T-helper 9 cell (primary cell): ENCODE measurements at regions not wholly inside any gene's neighbourhood (a gene's known extent, or its start where the extent isn't known, plus 50 kb on each side); places are given as distances from the start of the nearest gene placed in this dataset.
"Not testable (repeated sequence)": the region's sequence is repeated elsewhere in the genome, so short reads cannot be mapped to it uniquely, and the experiment has no call there.

Source experiments
- DNase-seq: peaks from one replicate; pipeline ENCODE4 v3.0.0-alpha.2; 2020

DNA sequence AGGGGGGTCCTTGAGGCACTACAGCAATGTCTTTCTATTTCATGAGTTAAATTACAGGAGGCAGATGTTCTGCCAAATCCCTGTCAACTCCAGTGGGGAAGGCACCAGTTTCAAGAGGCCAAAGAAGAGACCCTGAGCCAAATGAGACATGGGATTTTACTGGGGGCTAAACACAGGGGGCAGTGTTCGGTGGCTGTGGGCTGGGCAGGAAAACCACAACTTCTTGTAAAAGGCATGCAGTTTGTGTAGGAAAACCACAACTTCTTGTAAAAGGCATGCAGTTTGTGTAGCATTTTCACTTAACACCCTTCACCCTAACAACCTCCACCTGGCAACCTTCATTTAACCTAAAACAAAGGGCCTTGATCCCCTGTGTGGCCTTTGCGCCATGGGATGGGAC lies 61.0 kb downstream of the POLR2M start:
- DNase-seq, result no peak

DNA sequence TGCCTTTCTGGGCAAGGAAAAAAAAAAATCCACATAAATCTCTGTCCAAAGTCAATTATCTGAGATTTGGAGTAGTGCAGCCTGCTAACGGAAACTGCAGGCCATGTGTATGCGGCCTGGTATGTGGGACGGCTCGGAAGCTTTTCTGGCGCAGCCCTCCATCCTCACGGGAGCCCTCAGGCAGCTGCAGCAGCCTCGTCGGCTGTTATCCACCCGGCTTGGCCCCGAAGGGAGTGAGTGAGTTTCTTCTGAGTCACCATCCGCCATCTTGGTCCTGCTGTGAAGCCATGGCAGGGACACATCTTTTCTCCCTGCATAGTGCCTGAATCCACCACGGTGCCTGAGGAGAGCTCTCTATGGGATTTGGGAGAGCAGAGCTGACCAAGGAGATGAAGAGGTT lies 62.8 kb downstream of the POLR2M start:
- no peak for DNase-seq

DNA sequence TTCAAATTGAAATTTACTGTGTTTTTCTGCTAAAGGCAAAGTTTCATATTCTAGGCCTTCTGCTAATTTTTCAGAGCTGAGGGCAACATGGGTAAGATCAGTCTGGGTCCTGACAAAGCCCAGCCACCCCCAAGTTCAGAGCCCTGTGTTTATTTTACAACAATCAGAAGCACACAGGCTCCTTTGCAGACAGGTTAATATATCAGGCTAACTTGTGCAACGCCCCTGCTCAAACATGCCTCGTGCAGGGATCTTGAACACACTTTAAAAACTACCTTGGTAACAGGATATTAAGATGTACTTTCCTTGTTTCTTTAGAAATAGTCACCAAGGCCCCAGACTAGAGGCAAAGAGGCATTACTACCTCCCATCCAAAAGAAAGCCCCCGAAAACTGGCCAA lies 64.0 kb downstream of the POLR2M start:
- DNase-seq, result no peak

DNA sequence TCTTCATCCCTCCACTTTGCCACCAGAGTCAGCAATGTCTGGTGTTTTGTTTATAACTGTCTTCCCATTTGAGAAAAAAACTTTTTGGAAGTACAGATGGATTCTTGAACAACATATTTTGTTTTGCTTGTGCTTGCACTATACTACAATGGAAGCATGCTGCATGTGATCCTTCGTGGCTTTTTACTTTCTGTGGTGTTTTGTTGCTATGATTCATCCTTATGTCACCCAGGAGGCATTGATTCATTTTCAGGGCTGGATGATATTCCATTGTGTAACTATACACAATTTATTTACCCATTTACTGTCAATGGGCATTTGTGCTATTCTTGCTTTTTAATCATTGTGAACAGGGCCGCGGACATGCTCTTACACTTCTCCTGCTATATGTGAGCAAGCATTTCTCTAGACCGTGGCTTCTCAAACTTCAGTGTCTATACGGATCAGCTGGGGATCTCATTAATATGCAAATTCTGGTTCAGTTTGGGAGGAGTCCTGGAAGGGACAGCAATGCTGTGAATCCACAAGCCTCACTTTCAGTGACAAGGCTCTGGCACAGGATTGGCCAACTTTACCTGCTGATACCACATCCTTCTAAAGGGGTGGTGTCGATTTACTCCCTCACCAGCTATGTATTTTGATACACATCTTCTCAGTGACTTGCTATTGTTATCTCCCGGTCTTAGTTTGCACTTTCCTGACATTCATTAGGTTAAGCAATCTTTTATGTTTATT lies 65.9 kb downstream of the POLR2M start:
- no peak for DNase-seq

DNA sequence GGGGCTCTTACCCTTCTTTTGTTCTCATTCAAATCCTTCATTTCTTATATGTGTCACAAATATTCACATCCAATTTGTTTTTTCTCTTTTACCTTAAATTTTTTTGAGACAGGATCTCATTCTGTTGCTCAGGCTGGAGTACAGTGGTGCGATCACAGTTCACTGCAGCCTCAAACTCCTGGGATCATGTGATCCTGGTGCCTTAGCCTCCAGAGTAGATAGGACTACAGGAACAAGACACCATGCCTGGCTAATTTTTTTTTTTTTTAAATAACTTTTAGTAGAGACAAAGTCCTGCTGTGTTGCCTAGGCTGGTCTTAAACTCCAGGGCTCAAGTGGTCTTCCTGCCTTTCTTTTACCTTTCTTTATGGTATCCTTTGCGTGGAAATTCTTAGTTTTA lies 66.5 kb downstream of the POLR2M start:
- DNase-seq, result no peak

DNA sequence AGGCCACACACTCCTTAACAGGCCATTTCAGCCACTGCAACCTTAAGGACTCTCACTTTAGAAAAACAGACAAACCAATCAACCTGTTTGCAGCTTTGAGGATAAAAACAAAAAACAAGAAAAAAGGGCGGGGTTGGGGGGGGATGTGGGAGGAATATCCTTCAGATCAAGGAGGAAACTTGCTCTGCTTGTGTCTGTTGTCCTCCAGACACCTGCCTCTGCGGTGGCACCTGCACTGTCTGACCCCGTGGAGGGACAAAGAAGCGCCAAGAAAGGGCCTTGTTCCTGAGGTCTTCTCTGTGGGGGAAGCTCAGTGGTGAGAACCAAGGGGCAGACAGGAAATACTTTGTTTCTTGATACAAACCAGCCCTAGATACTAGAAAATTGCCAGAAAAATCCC lies 70.5 kb downstream of the POLR2M start:
- DNase-seq, result no peak

DNA sequence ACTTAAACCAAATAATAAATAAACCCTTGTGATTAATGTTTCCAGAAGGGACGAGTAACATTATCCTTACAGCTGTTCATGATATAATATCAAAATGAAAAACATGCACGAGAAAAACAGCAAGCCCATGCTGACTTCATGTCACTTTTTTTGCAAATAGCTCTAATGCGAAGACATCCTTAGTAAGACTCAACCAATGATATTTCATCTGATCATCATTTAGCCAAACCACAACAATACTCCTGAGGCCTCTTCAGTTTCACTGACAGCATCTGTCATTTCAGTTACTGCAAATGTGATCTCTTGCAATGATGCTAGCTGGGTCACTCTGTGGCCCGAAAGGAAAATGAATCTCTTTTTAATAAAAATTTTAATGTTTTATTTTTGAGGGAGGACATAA lies 74.0 kb downstream of the POLR2M start:
- no peak for DNase-seq

DNA sequence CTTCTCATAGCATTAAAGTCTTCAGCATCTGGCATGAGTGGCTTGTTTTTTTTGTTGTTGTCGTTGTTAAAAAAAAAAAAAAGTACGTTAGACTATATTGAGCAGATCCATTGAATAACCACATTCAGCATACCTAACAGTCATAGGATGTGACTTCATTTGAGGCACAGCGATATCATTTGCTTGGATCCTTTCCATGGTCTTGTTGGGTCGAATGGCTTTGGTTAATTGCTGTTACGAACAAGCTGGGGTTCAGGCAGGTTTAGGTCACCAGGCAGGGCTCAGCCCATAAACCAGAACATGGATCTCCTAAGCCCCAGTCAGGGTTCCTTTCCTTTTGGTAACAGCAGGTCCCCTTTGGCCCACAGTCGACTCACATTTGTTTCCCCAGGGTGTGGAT lies 76.2 kb downstream of the POLR2M start:
- no peak for DNase-seq

DNA sequence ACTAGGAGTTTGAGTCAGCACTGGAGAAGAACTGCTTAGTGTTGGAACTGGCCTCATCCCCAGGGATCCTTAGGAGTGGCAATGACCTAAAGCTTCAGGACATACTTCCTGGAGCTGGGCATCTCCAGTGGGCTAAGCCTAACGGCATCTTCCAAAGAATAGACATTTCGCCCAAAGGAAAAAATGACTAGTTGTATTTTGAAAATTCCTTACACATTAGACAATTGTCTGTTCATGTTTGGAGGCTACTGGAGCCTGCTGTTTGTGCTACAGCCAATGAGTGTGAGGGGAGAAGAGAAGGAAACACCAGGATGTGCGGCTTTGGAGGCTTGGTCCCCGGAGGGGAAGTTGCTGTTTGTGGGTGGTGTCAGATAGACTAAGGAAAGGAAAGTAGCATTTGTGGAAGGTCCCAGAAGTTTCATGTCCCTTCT lies 77.6 kb downstream of the POLR2M start:
- no peak for DNase-seq

DNA sequence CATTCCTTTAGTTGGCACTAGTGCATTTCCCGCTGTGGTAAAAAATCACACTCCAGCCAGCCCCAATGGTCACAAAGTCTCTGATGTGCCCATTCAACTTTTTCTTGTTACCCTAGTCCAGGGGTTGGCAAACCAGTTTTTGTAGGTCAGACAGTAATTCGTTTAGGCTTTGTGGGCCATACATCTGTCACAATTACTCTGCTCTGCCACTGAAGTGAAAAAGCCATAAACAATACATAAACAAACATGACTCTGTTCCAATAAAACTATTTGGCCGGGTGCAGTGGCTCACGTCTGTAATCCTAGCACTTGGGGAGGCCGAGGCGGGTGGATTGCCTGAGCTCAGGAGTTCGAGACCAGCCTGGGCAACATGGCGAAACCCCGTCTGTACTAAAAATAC lies 78.5 kb downstream of the POLR2M start:
- DNase-seq, result no peak

DNA sequence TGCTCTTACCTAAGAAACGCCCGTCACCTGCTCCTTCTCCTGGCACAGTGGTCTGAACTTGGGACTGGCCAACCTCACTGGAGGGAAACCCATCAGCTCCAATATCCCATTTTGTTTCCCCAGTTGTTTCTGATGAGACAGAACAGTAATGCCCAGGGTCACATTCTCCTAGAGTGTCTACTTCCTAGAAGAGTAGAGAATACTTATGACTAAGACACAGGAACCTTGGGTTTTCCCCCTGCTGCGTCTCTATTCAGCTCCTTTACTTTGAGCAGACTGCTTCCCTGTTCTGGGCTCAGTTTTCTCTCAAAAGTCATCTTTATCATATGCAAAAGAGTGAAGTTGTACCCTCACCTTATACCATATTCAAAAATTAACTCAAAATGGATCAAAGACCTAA lies 79.4 kb downstream of the POLR2M start:
- no peak for DNase-seq

DNA sequence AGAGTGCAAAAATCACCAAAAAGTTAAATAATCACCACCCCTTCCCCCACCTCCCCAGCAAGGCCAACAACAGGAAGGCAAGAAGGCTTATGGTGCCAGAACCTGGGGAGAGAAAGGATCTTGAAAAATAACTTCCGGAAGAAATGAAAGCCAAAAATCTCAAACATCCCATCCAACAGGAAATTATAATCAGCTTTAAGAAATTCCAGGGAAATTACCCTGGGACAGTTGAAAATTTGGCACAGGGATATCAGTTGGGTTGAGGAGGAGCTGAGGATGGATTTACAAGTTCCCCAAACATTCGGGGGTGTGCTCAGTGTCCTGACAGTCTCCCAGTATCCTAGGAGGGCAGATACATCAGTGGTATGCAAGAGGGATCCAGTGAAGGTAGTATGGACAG lies 82.7 kb downstream of the POLR2M start:
- no peak for DNase-seq

DNA sequence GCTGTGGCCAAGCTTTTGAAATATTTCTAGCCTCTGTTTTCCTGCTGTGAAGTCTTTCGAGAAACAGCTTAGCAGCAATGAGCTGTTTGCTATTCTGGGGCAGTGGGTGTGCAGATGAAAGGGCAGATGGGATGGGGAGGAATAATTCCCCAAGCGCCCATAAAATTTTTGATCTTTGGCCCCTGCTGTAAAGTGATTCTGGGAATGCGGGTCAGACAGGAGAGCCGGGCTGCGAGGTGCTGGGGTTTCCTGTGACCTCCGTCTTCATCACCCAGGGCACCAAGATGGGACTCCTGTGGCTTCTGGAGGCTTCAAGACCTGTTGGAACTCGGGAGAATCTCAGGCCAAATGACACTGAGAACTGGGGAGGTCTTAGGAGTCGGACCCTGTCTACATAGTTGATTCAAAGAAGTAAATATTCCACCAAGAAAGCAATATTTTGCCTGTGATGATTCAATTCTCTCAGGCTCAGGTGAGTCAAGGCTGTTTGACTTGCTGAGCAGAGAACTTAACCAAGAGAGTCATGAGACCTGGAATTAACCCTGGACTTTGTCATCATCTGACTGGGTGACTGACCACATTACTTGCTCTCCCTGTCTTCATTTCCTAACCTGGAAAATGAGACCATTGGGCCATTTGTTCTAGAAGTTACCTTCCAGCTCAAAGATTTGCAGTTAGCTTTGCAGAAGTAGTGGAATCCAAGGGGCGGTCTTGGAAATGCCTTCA lies 86.4 kb downstream of the POLR2M start:
- no peak for DNase-seq

DNA sequence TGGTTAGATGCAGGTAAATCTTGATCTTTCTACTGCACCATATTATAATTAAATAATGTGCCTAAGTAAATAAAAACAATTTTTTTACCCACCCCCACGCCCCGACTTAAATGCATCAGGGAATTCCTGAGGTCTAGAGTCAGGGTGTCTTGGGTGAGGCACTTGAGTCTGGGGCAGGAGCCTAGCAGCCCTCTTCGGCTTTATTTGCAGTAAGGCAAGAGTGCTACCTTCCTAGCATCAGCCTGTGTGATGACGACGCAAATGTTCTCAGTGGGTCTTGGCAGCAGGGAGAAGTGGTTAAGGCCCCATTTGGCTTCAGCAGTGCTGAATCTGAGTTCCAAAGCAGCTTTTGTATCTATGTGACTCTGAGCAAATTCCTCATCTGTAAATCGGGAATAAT lies 88.7 kb downstream of the POLR2M start:
- DNase-seq, result no peak

DNA sequence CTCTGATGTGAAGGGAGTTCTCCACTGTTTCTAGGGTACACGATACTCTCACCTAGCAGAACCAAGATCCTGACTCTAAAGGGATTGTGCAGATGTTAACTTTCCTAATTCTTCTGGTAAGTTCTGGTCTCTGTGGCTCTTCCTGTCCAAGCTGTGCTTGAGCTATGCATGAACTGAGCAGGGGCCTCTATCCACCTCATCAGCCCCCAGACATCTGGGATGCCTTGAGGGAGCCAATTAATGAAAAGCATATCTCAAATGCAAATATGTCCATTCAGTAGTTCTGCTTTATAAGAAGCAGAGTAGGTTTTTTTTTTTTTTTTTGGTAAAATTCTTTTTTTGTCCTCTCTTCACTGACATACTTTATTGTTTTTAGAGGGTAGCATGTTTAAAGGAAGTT lies 89.6 kb downstream of the POLR2M start:
- DNase-seq, result no peak

DNA sequence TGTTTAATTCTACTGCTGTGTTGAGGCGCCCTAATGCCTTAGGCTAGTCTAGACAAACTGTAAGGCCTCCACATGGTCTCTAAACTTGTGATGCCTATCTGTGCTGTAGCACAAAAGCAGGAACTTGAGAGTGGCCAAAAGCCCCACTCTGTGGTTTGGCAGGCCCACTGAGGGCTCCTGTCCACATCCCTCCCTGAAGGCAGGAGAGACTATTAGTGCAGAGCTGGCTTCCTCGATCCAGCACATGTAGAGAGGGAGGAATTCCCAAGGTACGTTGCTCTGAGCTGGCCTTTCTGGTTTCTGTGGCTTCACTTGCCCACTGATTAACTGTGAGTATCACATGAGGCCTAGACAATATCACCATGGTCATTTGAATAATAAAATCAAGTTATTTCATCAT lies 90.6 kb downstream of the POLR2M start:
- no peak for DNase-seq

DNA sequence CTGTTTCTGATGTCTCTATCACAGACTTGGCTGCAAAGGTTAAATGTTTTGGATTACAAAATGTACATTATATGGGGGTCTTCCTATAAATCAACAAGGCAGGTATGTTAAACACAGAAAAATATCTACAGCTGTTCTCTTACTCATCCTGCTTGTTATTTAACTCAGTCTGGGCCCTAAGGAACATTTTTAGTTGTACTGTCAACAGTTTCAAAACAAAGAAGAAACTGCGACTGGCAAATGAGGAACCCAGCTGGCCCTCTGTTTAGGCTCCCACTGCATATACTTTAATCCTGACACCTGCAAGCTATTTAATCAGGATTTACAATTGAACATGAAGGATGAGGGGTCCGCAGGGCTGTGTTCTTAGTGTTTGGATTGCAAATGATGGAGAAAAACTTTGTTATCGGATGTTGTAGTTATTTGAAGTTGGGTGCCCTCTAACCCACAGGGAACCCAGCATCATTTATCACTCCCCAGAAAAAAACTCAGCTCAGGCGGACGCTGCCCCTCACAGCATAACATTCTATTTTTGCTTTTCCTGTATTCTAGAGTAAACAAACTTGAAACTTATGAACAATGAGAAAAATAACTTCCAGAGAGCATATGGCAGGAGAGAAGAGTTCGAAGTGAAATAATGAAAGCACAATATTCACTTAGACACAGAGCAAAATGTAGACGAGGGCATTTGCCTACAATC lies 91.2 kb downstream of the POLR2M start:
- DNase-seq, result no peak

DNA sequence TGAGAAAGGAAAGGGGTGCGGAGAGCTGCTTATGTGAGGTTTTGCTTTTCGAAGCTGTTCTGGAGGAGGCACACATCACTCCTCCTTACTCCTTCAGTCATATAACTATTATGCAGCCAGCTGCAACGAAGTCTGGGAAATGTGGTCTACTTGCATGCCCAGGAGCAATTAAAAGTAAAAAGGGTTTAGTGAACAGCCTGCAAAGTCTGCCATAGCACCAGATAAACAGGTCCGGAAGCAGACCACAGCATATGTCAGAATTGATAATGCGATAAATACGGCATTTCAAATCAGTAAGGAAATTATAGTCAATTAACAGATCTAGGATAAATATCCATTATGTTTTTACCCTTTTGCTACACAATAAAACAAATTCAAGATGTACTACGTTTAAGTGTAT lies 99.5 kb downstream of the POLR2M start:
- DNase-seq, result no peak

DNA sequence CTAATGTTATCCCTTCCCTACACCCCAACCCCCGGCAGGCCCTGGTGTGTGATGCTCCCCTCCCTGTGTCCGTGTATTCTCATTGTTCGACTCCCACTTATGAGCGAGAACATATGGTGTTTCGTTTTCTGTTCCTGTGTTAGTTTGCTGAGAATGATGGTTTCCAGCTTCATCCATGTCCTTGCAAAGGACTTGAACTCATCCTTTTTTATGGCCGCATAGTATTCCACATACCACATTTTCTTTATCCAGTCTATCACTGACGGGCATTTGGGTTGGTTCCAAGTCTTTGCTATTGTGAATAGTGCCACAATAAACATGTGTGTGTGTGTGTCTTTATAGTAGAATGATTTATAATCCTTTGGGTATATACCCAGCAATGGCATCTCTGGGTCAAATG lies 102.8 kb downstream of the POLR2M start:
- not testable (repeated sequence) for DNase-seq

DNA sequence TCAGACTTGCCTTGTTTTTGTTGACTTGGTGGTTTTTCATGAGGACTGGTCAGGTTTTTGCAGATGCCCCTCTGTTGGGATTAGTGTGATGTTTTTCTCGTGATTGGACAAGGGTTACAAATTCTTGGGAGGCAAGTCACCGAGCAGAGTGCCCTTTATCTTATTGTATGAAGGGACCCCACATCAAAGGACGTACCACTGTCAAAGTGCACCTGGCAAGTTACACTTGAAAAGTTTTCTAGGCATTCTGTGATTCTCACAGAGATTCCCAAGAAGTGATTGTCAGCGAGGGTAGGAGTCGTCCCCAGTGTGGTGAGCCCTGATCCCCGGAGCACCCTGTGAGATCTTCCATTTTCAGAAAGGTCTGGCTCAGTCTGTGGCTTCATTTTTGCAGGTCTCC lies 110.1 kb downstream of the POLR2M start:
- no peak for DNase-seq

DNA sequence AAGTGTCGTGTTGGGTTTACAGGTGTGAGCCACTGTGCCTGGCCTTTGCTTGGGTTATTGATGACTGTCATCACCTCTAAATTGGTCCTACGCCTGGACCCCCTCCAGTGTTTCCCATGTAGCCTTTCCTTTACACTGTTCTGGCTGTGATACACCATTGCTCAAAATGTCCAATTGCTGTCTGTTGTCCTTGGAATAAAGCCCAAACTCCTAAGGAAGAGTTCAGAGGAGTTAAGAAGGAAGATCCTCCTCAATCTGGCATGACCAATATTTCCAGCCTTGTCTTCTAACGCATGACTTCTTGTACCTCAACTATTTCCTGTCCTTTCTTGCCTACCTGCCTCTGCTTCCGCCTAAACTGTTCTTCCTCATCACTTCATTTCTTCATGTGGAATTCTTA lies 113.1 kb downstream of the POLR2M start:
- DNase-seq, result no peak

DNA sequence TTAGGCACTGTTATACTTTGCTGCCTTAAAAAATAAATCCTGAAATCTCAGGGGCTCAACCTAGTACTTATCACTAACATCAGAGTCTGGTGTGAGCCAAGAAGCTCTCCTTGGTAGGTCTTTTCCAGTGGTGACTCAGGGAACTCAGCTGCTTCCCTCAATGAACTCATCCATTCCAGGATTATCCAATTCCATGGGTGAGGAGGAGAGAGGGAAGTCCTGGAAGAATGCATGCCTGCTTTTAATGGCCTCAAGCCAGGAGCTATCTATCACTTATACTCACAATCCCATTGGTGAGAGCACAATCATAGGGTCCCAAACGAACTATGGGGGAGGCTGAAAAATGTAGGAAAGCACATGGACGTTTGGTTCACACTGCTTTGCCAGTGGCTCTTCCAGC lies 113.6 kb downstream of the POLR2M start:
- no peak for DNase-seq

DNA sequence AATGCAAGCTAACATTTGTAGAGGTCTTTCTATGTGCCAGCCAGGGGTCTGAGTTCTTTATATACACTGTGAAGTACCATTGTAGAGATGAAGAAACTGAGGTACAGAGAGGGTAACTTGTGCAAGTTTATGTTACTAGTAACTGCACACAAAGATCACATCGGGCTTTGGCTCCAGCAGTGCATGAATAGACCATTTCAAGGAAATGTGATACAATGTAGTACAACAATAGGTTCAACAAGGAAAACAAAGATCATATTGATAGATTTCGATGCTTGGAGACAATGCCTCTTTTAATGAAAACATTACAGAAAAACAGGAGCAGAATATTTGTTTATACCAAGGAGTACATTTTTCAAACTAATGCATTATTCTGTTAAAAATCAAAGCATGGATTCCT lies 115.3 kb downstream of the POLR2M start:
- no peak for DNase-seq

DNA sequence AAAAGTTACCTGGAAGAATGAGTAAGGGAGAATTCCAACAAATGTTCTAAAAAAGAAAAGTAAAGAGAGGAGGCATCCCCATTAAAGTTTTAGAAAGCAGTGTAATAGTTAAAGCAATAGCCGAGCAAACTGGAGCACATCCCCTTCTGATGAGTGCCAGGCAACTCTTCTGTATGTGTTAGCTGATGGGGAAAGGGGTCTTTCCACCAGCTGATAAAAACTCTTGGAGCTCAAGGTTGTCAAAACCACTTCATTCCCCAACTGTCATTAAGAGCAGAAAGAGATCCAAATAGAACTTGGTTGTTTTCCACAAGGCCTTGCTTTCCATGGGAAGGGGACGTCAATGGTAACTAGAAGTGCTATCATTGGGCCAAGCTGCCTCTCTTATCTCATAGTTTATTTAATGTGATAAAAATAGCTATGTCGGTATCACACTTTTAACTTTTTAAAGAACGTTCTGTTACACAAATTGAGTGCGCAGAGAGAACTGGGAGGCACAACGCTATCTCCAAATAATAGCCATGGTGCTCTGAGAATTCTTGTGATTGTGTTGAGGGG lies 116.9 kb downstream of the POLR2M start:
- no peak for DNase-seq
